Activated naive CD4-positive, alpha-beta T cell treated with anti-CD3 and anti-CD28 coated beads for 36 hours (primary cell): ENCODE measurements at regions not wholly inside any gene's neighbourhood (a gene's known extent, or its start where the extent isn't known, plus 50 kb on each side); places are given as distances from the start of the nearest gene placed in this dataset.

Source experiments
- CTCF ChIA-PET: fragments of 350-600 bp; sonication (Branson Sonifier 250); formaldehyde crosslinking; loops from one replicate; lab custom pipeline; 2021; ENCODE audit warnings: antibody characterized with exemption; lab: Charles Lee
- DNase-seq: peaks from one replicate; pipeline ENCODE4 v3.0.0-alpha.2; 2020
- H3K27ac Mint-ChIP-seq: one replicate; pipeline ENCODE4 v1.8.0; 2021; ENCODE audit warnings: mild to moderate bottlenecking, mixed read lengths
- H3K27me3 Mint-ChIP-seq: one replicate; pipeline ENCODE4 v1.8.0; 2021; ENCODE audit warnings: low read depth, mixed read lengths
- H3K36me3 Mint-ChIP-seq: one replicate; pipeline ENCODE4 v1.8.0; 2021; ENCODE audit warnings: low read depth, mixed read lengths
- H3K4me1 Mint-ChIP-seq: one replicate; pipeline ENCODE4 v1.8.0; 2021; ENCODE audit warnings: low read depth, mixed read lengths
- H3K4me3 Mint-ChIP-seq: one replicate; pipeline ENCODE4 v1.8.0; 2021; ENCODE audit warnings: mild to moderate bottlenecking, moderate library complexity, mixed read lengths
- H3K9me3 Mint-ChIP-seq: one replicate; pipeline ENCODE4 v1.8.0; 2021; ENCODE audit warnings: mixed read lengths
- intact Hi-C: fragments of 100-400 bp; cut with micrococcal nuclease; formaldehyde crosslinking; loops from one replicate; pipeline ENCODE4 v1.15.1; 2023

- no peak overlapping the region for H3K4me3 Mint-ChIP-seq
- intact Hi-C loops = no loop called here
- H3K36me3 Mint-ChIP-seq = no peaks in the 10 kb centered on the region
- no peaks in the 10 kb centered on the region for H3K4me1 Mint-ChIP-seq
- H3K27ac Mint-ChIP-seq = no peak overlapping the region
- peaks cover 14% of the 10 kb centered on the region for H3K9me3 Mint-ChIP-seq
- CTCF ChIA-PET = no interaction called here
- no peak for DNase-seq
- no peaks in the 10 kb centered on the region for H3K27me3 Mint-ChIP-seq
These were observed 1428.1 kb downstream of the C4orf33 start for GRCh38 chr4:130524057-130524456.

- no peak for DNase-seq
These were observed 1434.6 kb downstream of the C4orf33 start for GRCh38 chr4:130530505-130530904.

GRCh38 chr4:130534651-130535050 is 1438.7 kb downstream of the C4orf33 start:
- no peak overlapping the region for H3K4me3 Mint-ChIP-seq
- intact Hi-C loops = no loop called here
- CTCF ChIA-PET = no interaction called here
- H3K4me1 Mint-ChIP-seq = no peaks in the 10 kb centered on the region
- peaks cover 5% of the 10 kb centered on the region for H3K9me3 Mint-ChIP-seq
- no peak for DNase-seq
- H3K36me3 Mint-ChIP-seq = no peaks in the 10 kb centered on the region
- H3K27me3 Mint-ChIP-seq = no peaks in the 10 kb centered on the region
- H3K27ac Mint-ChIP-seq = no peak overlapping the region

More at GRCh38 chr4:130530505-130530904, 1434.6 kb downstream of the C4orf33 start:
- no peak overlapping the region for H3K27ac Mint-ChIP-seq
- H3K4me3 Mint-ChIP-seq = no peak overlapping the region
- H3K4me1 Mint-ChIP-seq = no peaks in the 10 kb centered on the region
- H3K27me3 Mint-ChIP-seq = no peaks in the 10 kb centered on the region
- no peaks in the 10 kb centered on the region for H3K36me3 Mint-ChIP-seq
- CTCF ChIA-PET = no interaction called here
- peaks cover 11% of the 10 kb centered on the region for H3K9me3 Mint-ChIP-seq
- intact Hi-C loops = no loop called here

GRCh38 chr4:130542953-130543352 is 1447.0 kb downstream of the C4orf33 start:
- H3K27ac Mint-ChIP-seq = no peak overlapping the region
- peaks cover 2% of the 10 kb centered on the region for H3K9me3 Mint-ChIP-seq
- H3K27me3 Mint-ChIP-seq = no peaks in the 10 kb centered on the region
- H3K4me3 Mint-ChIP-seq = no peak overlapping the region
- H3K36me3 Mint-ChIP-seq = no peaks in the 10 kb centered on the region
- CTCF ChIA-PET = no interaction called here
- no peak for DNase-seq
- intact Hi-C loops = no loop called here
- H3K4me1 Mint-ChIP-seq = no peaks in the 10 kb centered on the region

- no peak overlapping the region for H3K4me3 Mint-ChIP-seq
- no peaks in the 10 kb centered on the region for H3K27me3 Mint-ChIP-seq
- no peaks in the 10 kb centered on the region for H3K4me1 Mint-ChIP-seq
- CTCF ChIA-PET = no interaction called here
- H3K27ac Mint-ChIP-seq = no peak overlapping the region
- intact Hi-C loops = no loop called here
- no peak for DNase-seq
- H3K36me3 Mint-ChIP-seq = no peaks in the 10 kb centered on the region
- H3K9me3 Mint-ChIP-seq = peaks cover 2% of the 10 kb centered on the region
These were observed 1449.2 kb downstream of the C4orf33 start for GRCh38 chr4:130545171-130545570.

GRCh38 chr4:130545596-130545995 is 1449.6 kb downstream of the C4orf33 start:
- intact Hi-C loops = no loop called here
- Mint-ChIP-seq H3K27ac (no peak overlapping the region), H3K4me1 (no peaks in the 10 kb centered on the region), H3K27me3 (no peaks in the 10 kb centered on the region), H3K36me3 (no peaks in the 10 kb centered on the region), H3K9me3 (peaks cover 2% of the 10 kb centered on the region), H3K4me3 (no peak overlapping the region)
- CTCF ChIA-PET = no interaction called here
- DNase-seq = no peak

- Mint-ChIP-seq H3K27ac (no peak overlapping the region), H3K36me3 (no peaks in the 10 kb centered on the region), H3K4me1 (no peaks in the 10 kb centered on the region), H3K27me3 (no peaks in the 10 kb centered on the region), H3K9me3 (peaks cover 11% of the 10 kb centered on the region), H3K4me3 (no peak overlapping the region)
- intact Hi-C loops = no loop called here
- no peak for DNase-seq
- CTCF ChIA-PET = no interaction called here
These were observed 1463.3 kb downstream of the C4orf33 start for GRCh38 chr4:130559268-130559667.

GRCh38 chr4:130563185-130563888 is 1467.4 kb downstream of the C4orf33 start:
- CTCF ChIA-PET = no interaction called here
- intact Hi-C loops = no loop called here
- H3K9me3 Mint-ChIP-seq = peaks cover 13% of the 10 kb centered on the region
- no peaks in the 10 kb centered on the region for H3K4me1 Mint-ChIP-seq
- no peak for DNase-seq
- no peaks in the 10 kb centered on the region for H3K27me3 Mint-ChIP-seq
- H3K4me3 Mint-ChIP-seq = no peak overlapping the region
- no peak overlapping the region for H3K27ac Mint-ChIP-seq
- no peaks in the 10 kb centered on the region for H3K36me3 Mint-ChIP-seq

- Mint-ChIP-seq H3K4me1 (no peaks in the 10 kb centered on the region), H3K27ac (no peak overlapping the region), H3K27me3 (no peaks in the 10 kb centered on the region), H3K36me3 (no peaks in the 10 kb centered on the region), H3K9me3 (peaks cover 11% of the 10 kb centered on the region), H3K4me3 (no peak overlapping the region)
- intact Hi-C loops = no loop called here
- DNase-seq = no peak
- CTCF ChIA-PET = no interaction called here
These were observed 1468.0 kb downstream of the C4orf33 start for GRCh38 chr4:130563889-130564418.

- intact Hi-C loops = no loop called here
- peaks cover 8% of the 10 kb centered on the region for H3K9me3 Mint-ChIP-seq
- no peaks in the 10 kb centered on the region for H3K36me3 Mint-ChIP-seq
- CTCF ChIA-PET = interaction anchor here (0.9 kb wide), 1 partner anchor 24 kb away, joined by 3 read pairs; no protein-coding TSS in a partner anchor
- H3K27ac Mint-ChIP-seq = no peak overlapping the region
- DNase-seq = no peak
- H3K4me1 Mint-ChIP-seq = no peaks in the 10 kb centered on the region
- H3K4me3 Mint-ChIP-seq = no peak overlapping the region
- H3K27me3 Mint-ChIP-seq = no peaks in the 10 kb centered on the region
These were observed 1472.8 kb downstream of the C4orf33 start for GRCh38 chr4:130568746-130569145.

GRCh38 chr4:130573742-130574141 is 1477.8 kb downstream of the C4orf33 start:
- intact Hi-C loops = no loop called here
- Mint-ChIP-seq H3K36me3 (no peaks in the 10 kb centered on the region), H3K27ac (no peak overlapping the region), H3K27me3 (no peaks in the 10 kb centered on the region), H3K9me3 (peaks cover 8% of the 10 kb centered on the region), H3K4me1 (no peaks in the 10 kb centered on the region), H3K4me3 (no peak overlapping the region)
- CTCF ChIA-PET = no interaction called here
- DNase-seq = no peak

- Mint-ChIP-seq H3K4me1 (no peaks in the 10 kb centered on the region), H3K36me3 (no peaks in the 10 kb centered on the region), H3K4me3 (no peak overlapping the region), H3K27me3 (no peaks in the 10 kb centered on the region), H3K9me3 (peaks cover 8% of the 10 kb centered on the region), H3K27ac (no peak overlapping the region)
- CTCF ChIA-PET = no interaction called here
- intact Hi-C loops = no loop called here
- DNase-seq = no peak
These were observed 1478.3 kb downstream of the C4orf33 start for GRCh38 chr4:130574215-130574614.

- H3K4me1 Mint-ChIP-seq = no peaks in the 10 kb centered on the region
- H3K27me3 Mint-ChIP-seq = no peaks in the 10 kb centered on the region
- no peak for DNase-seq
- H3K27ac Mint-ChIP-seq = no peak overlapping the region
- H3K4me3 Mint-ChIP-seq = no peak overlapping the region
- H3K36me3 Mint-ChIP-seq = no peaks in the 10 kb centered on the region
- CTCF ChIA-PET = no interaction called here
- H3K9me3 Mint-ChIP-seq = peaks cover 8% of the 10 kb centered on the region
- intact Hi-C loops = no loop called here
These were observed 1480.3 kb downstream of the C4orf33 start for GRCh38 chr4:130576218-130576617.
